Memory B cell (primary cell): ENCODE measurements at regions not wholly inside any gene's neighbourhood (a gene's known extent, or its start where the extent isn't known, plus 50 kb on each side); places are given as distances from the start of the nearest gene placed in this dataset.

Experiments used
- ATAC-seq: fragments of 150-1000 bp; cut with Tn5 transposase; 2 replicates; pipeline ENCODE4 v1.10.0; 2021; ENCODE audit warnings: low read depth, mild to moderate bottlenecking, moderate library complexity
- DNase-seq, 2 donors: peaks; one replicate each; pipeline ENCODE4 v3.0.0; 2022; ENCODE audit warnings: low spot score in 2 of 2
- H3K27ac Mint-ChIP-seq: one replicate; pipeline ENCODE4 v1.8.0; 2022; ENCODE audit warnings: mild to moderate bottlenecking, moderate library complexity, mixed read lengths
- H3K27me3 Mint-ChIP-seq: one replicate; pipeline ENCODE4 v1.8.0; 2022; ENCODE audit warnings: mixed read lengths
- H3K36me3 Mint-ChIP-seq: one replicate; pipeline ENCODE4 v1.8.0; 2022; ENCODE audit warnings: mild to moderate bottlenecking, mixed read lengths
- H3K4me1 Mint-ChIP-seq: one replicate; pipeline ENCODE4 v1.8.0; 2022; ENCODE audit warnings: mixed read lengths
- H3K4me3 Mint-ChIP-seq: one replicate; pipeline ENCODE4 v1.8.0; 2022; ENCODE audit warnings: mild to moderate bottlenecking, moderate library complexity, mixed read lengths
- H3K9me3 Mint-ChIP-seq: one replicate; pipeline ENCODE4 v1.8.0; 2022; ENCODE audit warnings: mixed read lengths

- ATAC-seq, result no peak
- no peaks in the 10 kb centered on the region for H3K27me3 Mint-ChIP-seq
- no peaks in the 10 kb centered on the region for H3K4me1 Mint-ChIP-seq
- no peak overlapping the region for H3K4me3 Mint-ChIP-seq
- DNase-seq, result no peak
- H3K36me3 Mint-ChIP-seq, result no peaks in the 10 kb centered on the region
- no peaks in the 10 kb centered on the region for H3K9me3 Mint-ChIP-seq
- no peak overlapping the region for H3K27ac Mint-ChIP-seq
Observed at GRCh38 chr20:22425344-22426295, 158.8 kb downstream of the FOXA2 start.

- Mint-ChIP-seq H3K9me3 (no peaks in the 10 kb centered on the region), H3K27me3 (no peaks in the 10 kb centered on the region), H3K4me1 (no peaks in the 10 kb centered on the region), H3K27ac (no peak overlapping the region), H3K4me3 (no peak overlapping the region), H3K36me3 (no peaks in the 10 kb centered on the region)
- DNase-seq, result no peak
- ATAC-seq, result no peak
Observed at GRCh38 chr20:22423190-22423832, 161.1 kb downstream of the FOXA2 start.

- H3K9me3 Mint-ChIP-seq, result peaks cover 2% of the 10 kb centered on the region
- H3K36me3 Mint-ChIP-seq, result no peaks in the 10 kb centered on the region
- ATAC-seq, result no peak
- no peak for DNase-seq
- H3K27me3 Mint-ChIP-seq, result no peaks in the 10 kb centered on the region
- H3K4me3 Mint-ChIP-seq, result no peak overlapping the region
- no peak overlapping the region for H3K27ac Mint-ChIP-seq
- no peaks in the 10 kb centered on the region for H3K4me1 Mint-ChIP-seq
Observed at GRCh38 chr20:22420116-22420598, 164.2 kb downstream of the FOXA2 start.

GRCh38 chr20:22418738-22419137, 165.6 kb downstream of the FOXA2 start:
- ATAC-seq (no peak), DNase-seq (no peak)
- no peaks in the 10 kb centered on the region for H3K36me3 Mint-ChIP-seq
- H3K27ac Mint-ChIP-seq, result no peak overlapping the region
- peaks cover 2% of the 10 kb centered on the region for H3K9me3 Mint-ChIP-seq
- no peaks in the 10 kb centered on the region for H3K4me1 Mint-ChIP-seq
- no peak overlapping the region for H3K4me3 Mint-ChIP-seq
- H3K27me3 Mint-ChIP-seq, result no peaks in the 10 kb centered on the region

- Mint-ChIP-seq H3K4me3 (no peak overlapping the region), H3K27ac (no peak overlapping the region), H3K36me3 (no peaks in the 10 kb centered on the region), H3K9me3 (peaks cover 4% of the 10 kb centered on the region), H3K4me1 (no peaks in the 10 kb centered on the region), H3K27me3 (no peaks in the 10 kb centered on the region)
- DNase-seq (no peak), ATAC-seq (no peak)
Observed at GRCh38 chr20:22414305-22414742, 170.0 kb downstream of the FOXA2 start.

GRCh38 chr20:22412977-22413868, 171.1 kb downstream of the FOXA2 start:
- DNase-seq, result no peak
- Mint-ChIP-seq H3K27ac (no peak overlapping the region), H3K27me3 (no peaks in the 10 kb centered on the region), H3K36me3 (no peaks in the 10 kb centered on the region), H3K4me1 (no peaks in the 10 kb centered on the region), H3K9me3 (peaks cover 4% of the 10 kb centered on the region), H3K4me3 (no peak overlapping the region)
- ATAC-seq, result no peak

- ATAC-seq (no peak), DNase-seq (no peak)
- H3K9me3 Mint-ChIP-seq, result peaks cover 2% of the 10 kb centered on the region
- H3K4me1 Mint-ChIP-seq, result no peaks in the 10 kb centered on the region
- no peak overlapping the region for H3K4me3 Mint-ChIP-seq
- no peak overlapping the region for H3K27ac Mint-ChIP-seq
- no peaks in the 10 kb centered on the region for H3K27me3 Mint-ChIP-seq
- no peaks in the 10 kb centered on the region for H3K36me3 Mint-ChIP-seq
Observed at GRCh38 chr20:22411627-22412450, 172.5 kb downstream of the FOXA2 start.

- Mint-ChIP-seq H3K27ac (no peak overlapping the region), H3K36me3 (no peaks in the 10 kb centered on the region), H3K4me3 (no peak overlapping the region), H3K27me3 (no peaks in the 10 kb centered on the region), H3K9me3 (peaks cover 2% of the 10 kb centered on the region), H3K4me1 (no peaks in the 10 kb centered on the region)
- DNase-seq (no peak), ATAC-seq (no peak)
Observed at GRCh38 chr20:22411286-22411626, 173.1 kb downstream of the FOXA2 start.

- H3K4me3 Mint-ChIP-seq, result no peak overlapping the region
- DNase-seq (no peak), ATAC-seq (no peak)
- H3K27ac Mint-ChIP-seq, result no peak overlapping the region
- no peaks in the 10 kb centered on the region for H3K27me3 Mint-ChIP-seq
- H3K36me3 Mint-ChIP-seq, result no peaks in the 10 kb centered on the region
- H3K4me1 Mint-ChIP-seq, result no peaks in the 10 kb centered on the region
- H3K9me3 Mint-ChIP-seq, result peaks cover 2% of the 10 kb centered on the region
Observed at GRCh38 chr20:22410556-22411130, 173.7 kb downstream of the FOXA2 start.

GRCh38 chr20:22408521-22409402, 175.6 kb downstream of the FOXA2 start:
- H3K36me3 Mint-ChIP-seq, result no peaks in the 10 kb centered on the region

GRCh38 chr20:22407237-22408193, 176.9 kb downstream of the FOXA2 start:
- Mint-ChIP-seq H3K4me3 (no peak overlapping the region), H3K36me3 (no peaks in the 10 kb centered on the region), H3K27me3 (peaks cover 2% of the 10 kb centered on the region), H3K4me1 (peaks cover 2% of the 10 kb centered on the region), H3K9me3 (peaks cover 2% of the 10 kb centered on the region), H3K27ac (no peak overlapping the region)
- no peak for ATAC-seq
- DNase-seq, result no peak

More at GRCh38 chr20:22408521-22409402, 175.6 kb downstream of the FOXA2 start:
- Mint-ChIP-seq H3K9me3 (peaks cover 2% of the 10 kb centered on the region), H3K27ac (no peak overlapping the region), H3K27me3 (no peaks in the 10 kb centered on the region), H3K4me3 (no peak overlapping the region), H3K4me1 (no peaks in the 10 kb centered on the region)
- DNase-seq, result no peak
- no peak for ATAC-seq
